HUDEP-2 (cell line): ENCODE measurements at regions not wholly inside any gene's neighbourhood (a gene's known extent, or its start where the extent isn't known, plus 50 kb on each side); places are given as distances from the start of the nearest gene placed in this dataset.
A peak's percentile ranks its signal among the peaks of the same experiment; 100 is the strongest.

Experiments used
- DNase-seq, 76 experiments: peaks; one replicate each; lab custom pipeline; 2025; ENCODE audit not compliant: unreplicated experiment in 76 of 76; lab: John Stamatoyannopoulos, UW

DNA sequence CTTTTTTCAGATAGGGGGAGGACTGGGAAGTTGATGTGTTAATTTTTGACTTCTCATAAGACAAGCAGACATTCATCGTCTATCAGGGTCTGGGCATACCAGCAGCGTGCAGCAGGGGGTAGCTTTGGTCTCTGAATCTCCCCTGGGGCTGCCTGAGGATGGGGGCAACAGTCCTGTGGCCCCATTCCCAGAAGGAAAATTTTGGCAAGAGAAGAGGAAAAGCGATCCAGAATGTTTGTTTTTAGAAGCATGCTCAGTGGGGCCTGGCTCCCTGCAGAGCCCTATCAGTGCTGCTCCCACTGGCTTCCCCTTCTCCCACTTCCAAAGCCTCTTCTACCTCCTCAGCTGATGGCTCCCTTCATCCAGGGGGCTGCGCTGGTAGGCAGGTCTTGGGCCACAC is 194.8 kb upstream of the IL12B start:
- no peak for DNase-seq

DNA sequence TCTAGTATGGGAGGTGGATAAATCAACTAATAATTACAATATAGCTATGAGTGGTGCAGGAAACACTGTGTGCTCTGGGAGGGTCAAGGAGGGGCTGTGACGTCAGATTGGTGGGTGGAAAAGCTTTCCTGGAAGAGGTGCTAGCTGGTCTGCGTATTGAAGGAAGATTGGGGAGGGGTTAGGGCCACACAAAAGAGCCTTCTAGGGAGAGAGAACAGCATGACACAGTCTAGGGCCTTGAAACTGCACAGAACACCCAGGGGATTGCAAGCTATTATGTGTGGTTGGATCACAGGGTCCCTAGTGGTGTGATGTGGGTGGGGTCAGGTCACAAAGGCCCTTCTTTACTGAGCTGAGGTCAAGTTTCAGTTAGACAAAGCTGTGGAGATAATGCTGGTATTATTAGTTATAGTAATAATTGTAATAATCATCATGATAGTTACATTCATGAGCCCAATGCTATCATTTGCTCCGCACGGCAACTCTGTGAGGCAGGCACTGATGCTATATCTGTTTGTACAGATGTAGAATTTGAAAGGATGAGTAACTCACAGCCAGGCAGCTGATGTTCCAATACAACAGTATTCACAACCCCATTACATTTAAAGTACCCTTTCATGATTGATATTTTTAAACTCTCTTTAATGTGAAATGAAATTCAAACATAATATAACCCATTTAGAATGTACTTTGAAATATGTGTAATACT is 197.4 kb upstream of the IL12B start:
- DNase-seq = no peak

GRCh38 chr5:159531554-159532105 is 201.3 kb upstream of the IL12B start:
- no peak for DNase-seq

GRCh38 chr5:159533197-159533596 is 202.9 kb upstream of the IL12B start:
- DNase-seq = no peak

DNA sequence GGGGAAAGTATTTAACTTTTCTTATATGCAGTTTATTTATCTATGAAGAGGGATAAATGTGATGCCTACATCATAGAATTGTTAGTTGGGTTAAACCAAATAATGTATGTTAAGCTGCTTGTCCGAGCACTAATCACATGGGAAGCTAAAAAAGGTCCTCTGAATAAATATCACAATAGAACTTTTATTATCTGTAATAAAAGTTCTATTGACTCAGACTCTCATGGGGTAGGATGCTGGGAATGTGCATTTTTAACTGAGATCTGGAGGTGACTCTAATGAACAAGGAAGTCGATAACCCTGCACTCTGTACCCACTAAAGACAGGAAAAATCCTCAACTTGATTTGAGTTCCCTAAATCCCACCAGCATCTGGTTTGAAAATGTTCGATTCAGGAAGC is 205.9 kb upstream of the IL12B start:
- no peak for DNase-seq

DNA sequence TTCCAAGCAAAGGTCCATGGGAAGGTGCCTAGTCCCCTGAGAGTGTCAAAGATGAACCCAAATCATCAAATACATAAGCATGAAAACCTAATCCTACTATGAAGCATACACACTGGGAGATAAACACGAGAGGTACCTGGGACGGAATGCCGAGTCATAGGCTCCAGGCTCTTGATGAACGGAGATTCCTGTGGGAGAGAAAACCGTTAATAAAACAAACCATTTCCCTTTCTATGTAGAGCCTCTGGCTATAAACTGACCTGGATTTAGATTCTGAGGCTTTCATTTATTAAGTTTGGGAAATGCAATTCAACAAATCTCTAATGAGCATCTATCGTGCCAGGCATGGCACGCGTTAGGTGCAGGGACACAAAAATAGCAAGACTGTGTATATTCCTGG is 206.4 kb upstream of the IL12B start:
- DNase-seq = no peak

DNA sequence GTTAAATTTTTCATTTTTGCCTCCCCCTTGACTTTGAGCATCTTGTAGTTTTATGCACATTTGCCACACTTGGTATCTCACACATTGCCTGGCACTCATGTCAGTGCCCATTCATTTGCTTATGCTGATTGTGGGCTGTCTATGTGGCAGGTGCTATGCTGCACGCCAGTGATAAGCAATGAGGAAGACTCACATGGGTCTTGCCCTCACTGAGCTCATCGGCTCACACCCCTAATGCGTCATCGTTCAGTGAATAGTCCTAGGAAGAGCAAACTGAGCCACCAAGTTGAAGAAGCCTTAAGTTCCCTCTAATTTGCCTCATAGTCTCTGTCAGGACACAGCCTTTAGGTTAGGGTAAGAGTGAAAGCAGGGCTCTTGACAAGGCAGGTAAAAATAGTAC is 209.4 kb upstream of the IL12B start:
- peak in 74 of 76 experiments; percentile 22 to 90 (median 69) for DNase-seq

DNA sequence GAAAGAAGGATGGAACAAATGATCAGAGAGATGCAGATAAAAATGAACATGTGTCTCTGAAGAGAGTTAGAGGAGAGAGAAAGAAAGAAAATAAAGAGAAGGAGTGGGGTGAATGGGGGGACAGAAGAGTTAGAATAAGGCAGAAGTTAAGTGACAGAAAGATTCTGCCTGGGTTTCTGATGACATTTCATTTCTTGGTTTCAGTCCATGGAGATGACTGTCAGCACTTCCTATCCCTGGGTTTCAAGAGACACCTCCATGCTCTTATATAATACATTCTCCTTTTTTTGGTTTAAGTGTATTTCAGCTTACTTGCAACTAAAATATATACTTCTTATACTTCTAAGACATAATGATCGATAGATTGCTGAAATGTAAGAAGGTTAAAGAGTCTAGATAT is 213.0 kb upstream of the IL12B start:
- DNase-seq = no peak

GRCh38 chr5:159545156-159545555 is 214.9 kb upstream of the IL12B start:
- no peak for DNase-seq

GRCh38 chr5:159547466-159548195 is 217.3 kb upstream of the IL12B start:
- no peak for DNase-seq

- no peak for DNase-seq
Observed at GRCh38 chr5:159548517-159548916, 218.2 kb upstream of the IL12B start.

GRCh38 chr5:159549046-159549445 is 218.8 kb upstream of the IL12B start:
- DNase-seq = no peak

GRCh38 chr5:159550951-159551350 is 220.7 kb upstream of the IL12B start:
- DNase-seq = no peak

DNA sequence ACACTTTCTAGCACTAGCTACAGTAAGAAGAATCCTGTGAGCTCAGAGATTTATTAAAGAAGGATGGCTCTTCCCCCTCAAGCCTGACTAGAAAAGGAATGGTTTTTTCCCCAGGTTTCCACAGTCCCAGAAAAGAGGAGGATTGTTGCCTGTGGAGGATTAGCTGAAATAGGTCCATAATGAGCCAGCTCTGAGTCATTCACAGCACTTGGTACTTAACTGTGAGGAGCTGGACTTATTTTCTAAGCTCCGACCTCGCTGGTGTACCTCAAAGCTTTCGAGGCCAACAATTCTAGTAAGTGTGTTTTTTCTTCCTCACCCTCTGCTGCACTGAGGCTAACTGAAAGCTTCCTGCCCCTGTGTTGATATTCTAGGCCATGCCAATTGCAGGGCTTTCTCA is 222.5 kb upstream of the IL12B start:
- no peak for DNase-seq

- no peak for DNase-seq
Observed at GRCh38 chr5:159553792-159554191, 223.5 kb upstream of the IL12B start.

- no peak for DNase-seq
Observed at GRCh38 chr5:159555084-159555483, 224.8 kb upstream of the IL12B start.

- DNase-seq = no peak
Observed at GRCh38 chr5:159559337-159559736, 229.1 kb upstream of the IL12B start.

- DNase-seq = no peak
Observed at GRCh38 chr5:159560088-159560487, 229.8 kb upstream of the IL12B start.

DNA sequence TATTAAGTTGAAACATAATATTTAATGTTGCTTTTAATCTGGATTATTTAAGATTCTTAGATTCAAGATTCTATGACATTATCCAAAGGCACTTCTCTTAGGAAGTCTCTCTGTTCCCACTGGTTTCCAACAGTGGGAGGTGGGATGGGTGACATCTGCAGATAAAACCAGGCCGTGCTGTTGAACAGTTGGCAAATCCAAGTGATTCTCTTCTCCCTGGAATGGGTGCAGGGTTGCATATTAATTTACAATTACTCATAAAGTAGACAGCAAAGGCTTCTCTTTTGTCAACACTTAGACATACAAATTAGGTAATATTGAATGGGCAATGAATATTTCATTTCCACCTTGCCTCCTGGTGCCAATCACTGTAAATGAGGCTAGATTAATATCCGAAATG is 233.7 kb upstream of the IL12B start:
- no peak for DNase-seq

GRCh38 chr5:159566832-159567231 is 236.5 kb upstream of the IL12B start:
- DNase-seq = no peak

DNA sequence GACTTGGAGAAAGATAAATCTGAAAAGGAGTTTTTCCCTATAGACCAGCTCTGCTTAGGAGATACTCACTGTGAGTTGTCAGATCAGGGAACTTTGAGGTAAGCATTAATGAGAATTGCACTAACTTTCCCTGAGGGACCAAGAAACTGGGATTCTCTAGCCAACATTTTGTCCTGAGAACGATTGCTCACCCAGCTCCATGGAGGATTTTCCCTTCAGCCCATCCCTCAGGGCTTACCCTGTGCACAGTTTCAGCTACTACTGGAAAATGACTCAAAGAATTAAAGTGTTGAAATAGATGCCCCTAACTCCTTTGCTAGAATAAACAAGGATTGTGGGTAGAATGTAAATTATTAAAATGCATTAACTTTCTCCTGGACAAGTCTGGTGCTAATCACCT is 237.2 kb upstream of the IL12B start:
- DNase-seq = no peak
